Osteocyte (in vitro differentiated cells): ENCODE measurements at regions not wholly inside any gene's neighbourhood (a gene's known extent, or its start where the extent isn't known, plus 50 kb on each side); places are given as distances from the start of the nearest gene placed in this dataset.

Source experiments
- DNase-seq: peaks from one replicate; pipeline ENCODE4 v3.0.0; 2021; ENCODE audit warnings: mixed read lengths; ENCODE audit not compliant: unreplicated experiment; ENCODE audit errors: extremely low spot score
- H3K27ac Mint-ChIP-seq: one replicate; pipeline ENCODE4 v1.8.0; 2021; ENCODE audit warnings: mild to moderate bottlenecking, mixed read lengths; ENCODE audit not compliant: unreplicated experiment
- H3K27me3 Mint-ChIP-seq: one replicate; pipeline ENCODE4 v1.8.0; 2021; ENCODE audit warnings: mixed read lengths; ENCODE audit not compliant: unreplicated experiment
- H3K36me3 Mint-ChIP-seq: one replicate; pipeline ENCODE4 v1.8.0; 2021; ENCODE audit warnings: mixed read lengths; ENCODE audit not compliant: unreplicated experiment
- H3K4me1 Mint-ChIP-seq: one replicate; pipeline ENCODE4 v1.8.0; 2021; ENCODE audit warnings: mixed read lengths; ENCODE audit not compliant: unreplicated experiment
- H3K4me3 Mint-ChIP-seq: one replicate; pipeline ENCODE4 v1.8.0; 2021; ENCODE audit warnings: mild to moderate bottlenecking, moderate library complexity, mixed read lengths; ENCODE audit not compliant: unreplicated experiment
- H3K9me3 Mint-ChIP-seq: one replicate; pipeline ENCODE4 v1.8.0; 2021; ENCODE audit warnings: mixed read lengths; ENCODE audit not compliant: unreplicated experiment
- TF ChIP-seq, protein P1 (sequence below): fragments of 200-600 bp; sonication (generic); IDR thresholded peaks from 2 replicates; pipeline ENCODE4 v1.5.0; 2021; ENCODE audit warnings: antibody characterized with exemption, mild to moderate bottlenecking, moderate library complexity

DNA sequence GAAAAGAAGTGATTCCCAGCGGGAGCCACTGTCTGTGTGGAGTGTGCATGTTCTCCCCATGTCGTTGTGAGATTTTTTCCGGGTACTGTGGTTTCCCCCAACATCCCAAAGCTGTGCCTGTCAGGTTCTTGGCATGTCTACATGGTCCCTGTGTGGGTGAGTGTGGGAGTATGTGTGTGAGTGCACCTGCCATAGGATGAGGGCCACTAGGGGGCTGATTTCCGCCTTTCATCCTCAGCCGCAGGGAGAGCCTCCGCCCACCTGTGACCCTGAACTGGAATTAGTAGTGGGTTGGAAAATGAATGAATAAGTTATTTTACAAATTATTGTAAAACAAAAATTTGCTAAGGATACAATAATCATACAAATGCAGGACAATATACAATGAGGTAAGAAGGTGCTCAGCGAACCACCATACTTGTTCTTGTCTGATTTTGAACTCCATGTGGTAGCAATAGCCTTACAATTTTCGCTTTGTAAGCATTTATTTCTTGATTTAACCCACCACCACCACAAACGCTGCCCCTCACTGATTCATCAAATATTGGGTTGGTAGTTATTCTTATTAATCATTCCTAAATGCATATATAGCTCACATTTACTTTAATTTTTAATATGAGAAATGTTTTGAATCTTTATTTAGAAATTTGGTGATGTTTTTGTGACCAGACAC lies 641.2 kb upstream of the VSTM2A start:
- no peaks in the 10 kb centered on the region for H3K36me3 Mint-ChIP-seq
- H3K4me3 Mint-ChIP-seq, result no peak overlapping the region
- no peak overlapping the region for H3K27ac Mint-ChIP-seq
- TF ChIP-seq, protein P1, sequence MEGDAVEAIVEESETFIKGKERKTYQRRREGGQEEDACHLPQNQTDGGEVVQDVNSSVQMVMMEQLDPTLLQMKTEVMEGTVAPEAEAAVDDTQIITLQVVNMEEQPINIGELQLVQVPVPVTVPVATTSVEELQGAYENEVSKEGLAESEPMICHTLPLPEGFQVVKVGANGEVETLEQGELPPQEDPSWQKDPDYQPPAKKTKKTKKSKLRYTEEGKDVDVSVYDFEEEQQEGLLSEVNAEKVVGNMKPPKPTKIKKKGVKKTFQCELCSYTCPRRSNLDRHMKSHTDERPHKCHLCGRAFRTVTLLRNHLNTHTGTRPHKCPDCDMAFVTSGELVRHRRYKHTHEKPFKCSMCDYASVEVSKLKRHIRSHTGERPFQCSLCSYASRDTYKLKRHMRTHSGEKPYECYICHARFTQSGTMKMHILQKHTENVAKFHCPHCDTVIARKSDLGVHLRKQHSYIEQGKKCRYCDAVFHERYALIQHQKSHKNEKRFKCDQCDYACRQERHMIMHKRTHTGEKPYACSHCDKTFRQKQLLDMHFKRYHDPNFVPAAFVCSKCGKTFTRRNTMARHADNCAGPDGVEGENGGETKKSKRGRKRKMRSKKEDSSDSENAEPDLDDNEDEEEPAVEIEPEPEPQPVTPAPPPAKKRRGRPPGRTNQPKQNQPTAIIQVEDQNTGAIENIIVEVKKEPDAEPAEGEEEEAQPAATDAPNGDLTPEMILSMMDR, result no peak
- H3K9me3 Mint-ChIP-seq, result peaks cover 13% of the 10 kb centered on the region
- no peaks in the 10 kb centered on the region for H3K4me1 Mint-ChIP-seq
- no peak for DNase-seq
- H3K27me3 Mint-ChIP-seq, result no peaks in the 10 kb centered on the region

DNA sequence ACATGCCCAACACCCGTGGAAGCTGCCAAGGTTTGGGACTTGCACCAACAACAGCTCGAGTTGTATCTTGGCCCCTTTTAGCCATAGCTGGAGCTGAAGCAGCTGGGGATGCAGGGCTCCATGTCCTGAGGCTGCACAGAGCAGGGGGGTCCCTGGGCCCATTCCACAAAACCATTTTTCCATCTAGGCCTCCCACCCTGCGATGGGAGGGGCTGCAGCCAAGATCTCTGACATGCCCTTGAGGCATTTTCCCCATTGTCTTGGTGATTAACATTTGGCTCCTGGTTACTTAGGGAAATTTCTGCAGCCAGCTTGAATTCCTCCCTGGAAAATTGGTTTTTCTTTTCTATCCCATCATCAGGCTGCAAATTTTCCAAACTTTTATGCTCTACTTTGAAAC lies 637.8 kb upstream of the VSTM2A start:
- H3K4me3 Mint-ChIP-seq, result no peak overlapping the region
- H3K27ac Mint-ChIP-seq, result no peak overlapping the region
- H3K9me3 Mint-ChIP-seq, result peaks cover 31% of the 10 kb centered on the region
- no peaks in the 10 kb centered on the region for H3K27me3 Mint-ChIP-seq
- H3K36me3 Mint-ChIP-seq, result no peaks in the 10 kb centered on the region
- H3K4me1 Mint-ChIP-seq, result no peaks in the 10 kb centered on the region
- no peak for DNase-seq
- TF ChIP-seq, protein P1, result no peak

DNA sequence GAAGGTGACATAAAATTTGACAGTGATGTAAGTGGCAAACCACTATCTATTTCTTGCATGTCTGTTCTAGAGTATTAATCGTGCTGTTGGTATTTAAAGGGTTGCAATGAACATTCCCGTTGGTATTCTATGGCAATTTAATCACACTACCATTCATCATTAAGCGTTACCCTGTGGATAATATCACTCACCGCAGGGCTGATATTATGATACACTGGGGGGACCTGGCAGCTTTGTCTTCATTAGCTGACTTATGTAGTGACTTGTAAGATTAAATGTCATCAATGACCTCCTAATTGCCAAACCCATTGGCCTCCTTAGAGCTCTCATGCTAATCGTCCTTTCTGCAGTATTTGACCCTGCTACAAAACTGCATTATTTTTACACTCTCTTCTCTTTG lies 624.5 kb upstream of the VSTM2A start:
- no peak overlapping the region for H3K4me3 Mint-ChIP-seq
- H3K27me3 Mint-ChIP-seq, result no peaks in the 10 kb centered on the region
- no peak for DNase-seq
- peaks cover 31% of the 10 kb centered on the region for H3K9me3 Mint-ChIP-seq
- no peak overlapping the region for H3K27ac Mint-ChIP-seq
- no peaks in the 10 kb centered on the region for H3K4me1 Mint-ChIP-seq
- TF ChIP-seq, protein P1, result no peak
- no peaks in the 10 kb centered on the region for H3K36me3 Mint-ChIP-seq

DNA sequence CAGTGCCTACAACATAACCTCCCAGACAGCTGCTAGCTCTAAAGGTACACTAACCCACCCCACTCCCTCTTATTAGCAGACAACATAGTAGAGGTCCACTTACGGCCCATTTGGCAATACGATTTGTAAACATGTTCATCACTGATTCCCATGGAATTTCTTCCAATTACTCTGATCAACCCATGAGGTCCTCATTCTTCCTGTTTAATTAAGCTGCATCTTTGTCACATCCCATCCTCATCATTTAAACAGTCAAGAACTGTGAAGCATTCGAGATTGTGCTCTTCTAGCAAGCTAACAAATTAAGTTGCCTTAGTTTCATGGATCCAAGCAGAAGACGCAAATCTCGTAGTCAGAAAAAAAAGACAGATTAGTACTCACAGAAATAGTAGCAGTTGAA lies 622.2 kb upstream of the VSTM2A start:
- TF ChIP-seq, protein P1, result no peak
- no peaks in the 10 kb centered on the region for H3K4me1 Mint-ChIP-seq
- no peak overlapping the region for H3K4me3 Mint-ChIP-seq
- H3K27me3 Mint-ChIP-seq, result no peaks in the 10 kb centered on the region
- no peak for DNase-seq
- no peaks in the 10 kb centered on the region for H3K36me3 Mint-ChIP-seq
- no peak overlapping the region for H3K27ac Mint-ChIP-seq
- H3K9me3 Mint-ChIP-seq, result peaks cover 33% of the 10 kb centered on the region

DNA sequence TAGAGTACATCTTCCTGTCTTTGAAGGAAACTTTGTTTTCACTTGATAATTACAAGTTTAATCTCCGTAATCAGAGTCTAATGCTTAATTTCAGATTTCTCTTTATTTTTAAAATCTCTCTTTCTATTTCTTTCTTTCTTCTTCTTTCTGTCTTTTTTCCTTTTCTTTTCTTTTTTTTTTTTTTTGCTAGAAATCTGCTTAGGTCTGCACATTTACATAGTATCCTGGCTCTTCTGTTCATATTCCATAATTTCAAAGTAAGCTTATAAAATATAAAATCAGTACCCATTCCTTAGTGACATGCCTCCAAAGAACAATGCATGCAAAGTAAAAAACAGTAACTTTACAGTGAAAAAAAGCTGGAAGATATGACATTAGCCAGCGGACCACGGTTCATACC lies 601.7 kb upstream of the VSTM2A start:
- Mint-ChIP-seq H3K27me3 (no peaks in the 10 kb centered on the region), H3K4me3 (no peak overlapping the region), H3K36me3 (no peaks in the 10 kb centered on the region), H3K27ac (no peak overlapping the region), H3K4me1 (no peaks in the 10 kb centered on the region), H3K9me3 (no peaks in the 10 kb centered on the region)
- no peak for DNase-seq
- TF ChIP-seq, protein P1, result no peak
